GM23338 (cell line): ENCODE measurements at regions not wholly inside any gene's neighbourhood (a gene's known extent, or its start where the extent isn't known, plus 50 kb on each side); places are given as distances from the start of the nearest gene placed in this dataset.

Experiments used
- CTCF ChIP-seq, 2 experiments: fragments of 200-600 bp in 1 of 2; sonication (generic) in 1 of 2; conservative IDR thresholded peaks; 2 replicates each; pipeline versions ENCODE4 v1.5.1 to v1.6.1; 2016 to 2017; ENCODE audit warnings: antibody characterized with exemption in 2 of 2, low read depth in 2 of 2, mild to moderate bottlenecking in 2 of 2, moderate library complexity in 1 of 2
- ETS1 ChIP-seq: IDR thresholded peaks from 2 replicates; pipeline ENCODE4 v1.6.1; 2016; ENCODE audit warnings: antibody characterized with exemption
- EZH2 ChIP-seq: fragments of 200-600 bp; sonication (generic); IDR thresholded peaks from one replicate; pipeline ENCODE4 v1.8.0; 2017; ENCODE audit warnings: antibody characterized with exemption, mild to moderate bottlenecking, low read depth; ENCODE audit not compliant: unreplicated experiment
- EZH2phosphoT487 ChIP-seq: fragments of 200-600 bp; sonication (generic); IDR thresholded peaks from one replicate; pipeline ENCODE4 v1.8.1; 2018; ENCODE audit warnings: antibody characterized with exemption; ENCODE audit not compliant: unreplicated experiment
- POLR2AphosphoS5 ChIP-seq: IDR thresholded peaks from 2 replicates; pipeline ENCODE4 v1.6.1; 2016; ENCODE audit warnings: antibody characterized with exemption, low read depth
- ZNF114 ChIP-seq: fragments of 250-450 bp; sonication (Bioruptor Pico); IDR thresholded peaks from 2 replicates; pipeline ENCODE4 v1.5.0; 2020; ENCODE audit warnings: mild to moderate bottlenecking, moderate library complexity

- TF ChIP-seq POLR2AphosphoS5 (no peak), CTCF (conservative IDR thresholded peaks at IDR 0.05; ENCODE audit: low read depth in 2 of 2) (no peak), ETS1 (no peak), EZH2phosphoT487 (no peak), EZH2 (no peak), ZNF114 (CRISPR knock-in tag) (no peak)
Measured at GRCh38 chr5:175290379-175290778, 153.6 kb downstream of the DRD1 start.
